ENCODE measurements at regions not wholly inside any gene's neighbourhood (a gene's known extent, or its start where the extent isn't known, plus 50 kb on each side); places are given as distances from the start of the nearest gene placed in this dataset.

DNA sequence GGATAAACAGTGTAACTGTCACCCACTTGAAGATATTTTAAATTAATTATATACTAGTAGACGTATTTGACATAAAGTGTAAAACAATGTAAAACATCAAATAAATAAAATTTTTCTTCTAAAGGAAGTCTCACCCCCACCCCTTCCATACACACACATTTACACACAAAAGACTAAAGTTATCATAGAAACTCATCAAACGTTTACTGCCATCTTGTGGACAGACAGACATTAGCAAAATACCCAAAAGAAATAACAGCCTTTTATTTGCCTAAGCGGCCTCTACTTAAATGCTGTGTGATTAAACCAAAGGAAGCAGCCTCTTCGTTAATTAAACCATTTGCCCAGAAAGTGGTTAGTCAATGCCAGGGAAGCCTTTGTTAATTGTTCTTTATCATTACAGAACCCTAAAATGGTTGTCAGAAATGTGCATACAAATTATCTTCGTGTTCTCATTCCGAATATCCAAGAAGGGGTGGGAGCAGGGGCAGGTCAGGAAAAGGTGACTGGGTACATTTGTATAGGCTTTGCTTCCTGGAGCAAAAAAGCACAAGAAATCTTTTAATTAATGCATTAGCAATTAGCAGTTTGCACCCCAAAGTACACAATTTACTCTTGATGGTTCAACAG is 176.2 kb upstream of the SASH1 start:
- TF ChIP-seq CTCF (conservative IDR thresholded peaks at IDR 0.05; ENCODE audit: low read depth, low read length) (peak; percentile 73), EZH2 (IDR thresholded peaks at IDR 0.05; ENCODE audit: low read length, unreplicated experiment) (no peak), EZH2phosphoT487 (IDR thresholded peaks at IDR 0.05; ENCODE audit: borderline replicate concordance, low read length) (no peak)

Measured in PC-3 (cell line).